Left colon (tissue), 2 donors: ENCODE measurements at regions not wholly inside any gene's neighbourhood (a gene's known extent, or its start where the extent isn't known, plus 50 kb on each side); places are given as distances from the start of the nearest gene placed in this dataset.

Experiments used
- ATAC-seq: fragments of 200-7000 bp; cut with Tn5 transposase; one replicate; pipeline ENCODE4 v1.9.1; 2020; ENCODE audit warnings: mild to moderate bottlenecking, moderate library complexity
- DNase-seq, 2 donors: peaks; one replicate each; pipeline ENCODE4 v3.0.0-alpha.2; 2020
- intact Hi-C, 2 donors: fragments of 100-400 bp; cut with DNase I in 1 of 2; cut with micrococcal nuclease in 1 of 2; formaldehyde crosslinking; loops; one replicate each; pipeline versions ENCODE4 v1.11.2 to v1.14.0; 2022; cut with DNase I, micrococcal nuclease
- donor health status: DM: no; HTN: no; CAD: no.
- donor health status: DM: yes; HTN: yes; CAD: no.

DNA sequence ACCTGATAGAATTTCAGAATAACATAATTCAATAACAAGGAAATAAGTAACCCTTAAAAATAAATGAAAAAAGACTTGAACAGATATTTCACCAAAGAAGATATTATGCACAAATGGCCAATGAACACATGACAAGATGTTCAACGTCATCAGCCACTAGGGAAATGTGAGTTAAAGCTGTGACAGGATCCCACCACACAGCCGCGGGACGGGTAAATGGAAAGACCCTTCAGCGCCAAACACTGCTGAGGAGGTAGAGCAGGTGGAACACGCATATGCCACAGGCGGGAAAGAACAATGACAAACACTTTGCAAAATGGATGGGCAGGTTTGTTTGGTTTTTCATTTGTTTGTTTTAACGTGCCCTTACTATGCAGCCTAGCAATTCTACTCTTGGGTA is 86.1 kb upstream of the RNF32 start:
- intact Hi-C loops = no loop called here
- DNase-seq (no peak), ATAC-seq (no peak)

DNA sequence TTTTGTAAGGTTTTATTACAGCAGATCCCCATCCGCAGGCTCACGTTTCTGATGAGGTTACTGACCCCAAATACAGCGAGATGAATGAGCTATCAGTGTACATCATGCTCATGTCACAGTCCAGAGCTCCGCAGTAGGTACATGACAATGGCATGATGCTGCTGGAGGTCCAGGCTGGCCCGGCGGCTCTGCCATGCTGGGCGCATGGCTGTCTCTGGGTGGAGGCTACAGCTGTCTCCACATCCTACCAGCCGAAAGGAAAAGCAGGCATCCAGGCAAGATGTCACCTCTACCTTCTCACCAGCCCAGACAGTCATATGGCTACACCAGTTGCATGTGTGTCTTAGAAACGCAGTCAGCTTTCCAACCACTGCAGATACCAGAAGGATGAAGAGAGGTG is 90.9 kb upstream of the RNF32 start:
- DNase-seq = no peak
- no peak for ATAC-seq
- intact Hi-C loops = no loop called here

DNA sequence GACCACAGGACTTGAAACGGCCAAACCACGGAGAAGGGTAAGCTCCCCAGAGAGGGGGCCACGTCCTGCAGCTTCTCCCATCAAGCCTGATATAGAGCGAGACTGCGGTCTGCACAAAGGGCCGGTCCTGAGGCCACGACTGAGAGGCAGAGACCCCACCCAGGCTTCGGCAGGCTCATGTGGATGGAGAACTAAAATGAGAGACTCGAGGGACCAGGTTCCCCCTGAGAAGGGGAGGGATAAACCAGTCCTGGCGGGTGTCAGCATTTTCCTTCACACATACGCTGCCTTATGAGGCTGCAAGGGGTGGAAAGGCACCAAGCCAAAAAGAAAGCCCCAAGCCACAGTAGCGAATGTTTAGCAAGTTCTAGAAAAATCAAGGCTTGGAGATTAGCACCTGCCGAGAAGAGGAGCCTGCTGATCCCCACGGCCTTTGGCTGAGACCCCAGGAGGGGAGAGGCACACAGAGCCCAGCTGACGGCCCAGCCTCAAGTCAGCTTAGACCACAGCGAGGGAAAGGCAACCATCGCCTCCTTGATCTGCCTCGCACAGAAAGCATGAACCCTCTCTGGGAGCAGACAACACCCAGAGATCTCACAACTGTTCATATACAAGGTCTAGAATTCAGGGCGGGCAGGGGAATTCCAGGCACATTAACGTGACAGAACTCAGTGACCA is 92.6 kb upstream of the RNF32 start:
- no peak for DNase-seq
- ATAC-seq = no peak
- intact Hi-C loops = no loop called here

DNA sequence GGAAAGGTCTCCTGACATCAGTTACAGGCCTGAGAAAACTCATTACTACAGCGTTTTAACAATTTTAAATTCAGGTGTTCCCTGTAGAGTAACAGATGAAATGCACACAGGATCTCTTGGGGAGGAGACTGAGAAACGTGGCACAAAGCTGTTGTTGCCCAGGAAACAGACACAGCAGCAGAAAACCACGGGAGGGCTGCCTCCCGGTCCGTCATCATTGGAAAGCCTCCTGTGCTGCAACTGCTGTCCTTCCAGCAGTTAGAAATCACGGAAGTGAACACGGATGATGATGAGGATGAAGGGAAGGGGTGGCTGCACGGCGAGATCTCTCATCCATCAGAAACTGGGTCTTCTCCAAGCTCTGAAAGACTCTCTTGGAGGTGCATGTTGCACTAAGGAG is 94.6 kb upstream of the RNF32 start:
- intact Hi-C loops = no loop called here
- DNase-seq (no peak), ATAC-seq (no peak)

DNA sequence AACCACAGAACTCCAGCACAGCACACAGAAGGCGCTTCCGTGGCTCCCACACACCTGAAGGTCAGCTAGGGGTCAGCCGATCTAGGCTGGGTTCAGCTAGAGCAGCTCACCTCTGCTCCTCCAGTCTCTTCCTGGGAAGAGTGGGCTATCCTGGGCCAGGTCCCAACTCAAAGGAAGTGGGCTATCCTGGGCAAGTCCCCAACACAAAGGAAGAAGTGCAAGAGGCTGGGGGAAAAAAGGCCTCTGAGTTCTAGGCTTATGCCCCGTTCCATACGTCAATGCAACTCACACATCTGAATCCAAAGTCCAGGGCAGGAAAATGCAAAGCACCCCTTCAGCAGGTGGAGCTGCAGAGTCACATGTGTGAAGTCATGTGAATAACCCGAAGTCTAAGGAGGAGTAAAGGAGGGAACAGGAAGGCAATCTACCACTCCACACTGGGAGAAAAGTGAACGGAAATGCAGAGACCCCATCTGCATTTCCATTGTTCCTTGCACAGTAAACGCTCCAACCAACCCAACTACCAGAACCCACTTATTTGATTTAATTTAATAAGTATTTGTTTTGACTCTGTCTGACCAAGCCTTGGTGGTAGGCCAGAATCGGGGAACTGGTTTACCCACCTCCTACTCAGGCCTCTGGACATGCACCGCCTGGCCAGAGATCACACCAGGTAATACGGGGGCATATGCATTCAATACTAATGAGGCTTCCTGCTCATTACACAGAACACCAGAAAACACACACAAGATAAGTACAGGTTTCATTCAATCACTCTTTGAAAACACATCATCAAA is 95.5 kb upstream of the RNF32 start:
- intact Hi-C loops = no loop called here
- ATAC-seq (peak; percentile 99), DNase-seq (peak; percentile 55 to 58)

DNA sequence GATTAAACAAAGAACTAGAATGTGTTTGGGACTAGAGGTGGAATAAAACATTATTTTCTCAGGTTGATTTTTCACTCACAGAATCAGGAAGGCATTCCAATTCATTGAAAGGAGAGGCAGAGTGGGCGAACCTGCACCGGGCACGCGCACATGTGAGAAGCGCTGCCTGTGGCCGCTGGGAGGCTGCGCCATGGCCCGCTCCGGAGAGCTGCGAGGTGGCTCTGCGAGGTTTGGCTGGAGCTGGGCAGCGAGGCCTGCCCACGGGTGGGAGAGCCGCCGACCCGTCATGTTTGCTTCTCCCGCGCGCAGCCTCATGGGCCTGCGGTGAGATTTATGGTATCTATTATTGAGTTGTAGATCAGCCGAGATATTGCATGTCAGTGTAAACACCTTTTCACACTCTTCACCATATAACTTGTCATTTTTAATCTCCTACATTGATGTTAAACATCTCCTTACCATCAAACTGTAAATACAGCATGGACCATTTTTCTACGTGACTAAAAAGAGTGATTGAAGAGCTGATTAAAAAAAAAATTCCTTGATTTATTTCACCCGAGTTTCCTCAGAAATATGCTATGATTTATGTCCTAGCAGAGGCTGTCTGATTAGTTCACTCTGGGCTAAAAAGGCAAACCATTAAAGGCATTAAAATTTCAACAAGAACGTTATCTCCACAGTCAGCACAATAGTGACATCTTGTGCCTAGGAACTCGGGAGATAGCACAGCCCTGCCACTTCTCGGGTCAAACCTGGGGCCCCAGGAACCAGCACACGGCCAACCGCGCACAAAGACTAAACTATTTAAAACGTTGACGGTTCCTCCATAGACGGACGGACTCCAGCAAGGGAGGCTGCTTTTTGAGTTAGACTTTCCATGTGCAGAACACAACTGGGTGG is 96.6 kb upstream of the RNF32 start:
- DNase-seq (no peak), ATAC-seq (no peak)
- intact Hi-C loops = no loop called here

DNA sequence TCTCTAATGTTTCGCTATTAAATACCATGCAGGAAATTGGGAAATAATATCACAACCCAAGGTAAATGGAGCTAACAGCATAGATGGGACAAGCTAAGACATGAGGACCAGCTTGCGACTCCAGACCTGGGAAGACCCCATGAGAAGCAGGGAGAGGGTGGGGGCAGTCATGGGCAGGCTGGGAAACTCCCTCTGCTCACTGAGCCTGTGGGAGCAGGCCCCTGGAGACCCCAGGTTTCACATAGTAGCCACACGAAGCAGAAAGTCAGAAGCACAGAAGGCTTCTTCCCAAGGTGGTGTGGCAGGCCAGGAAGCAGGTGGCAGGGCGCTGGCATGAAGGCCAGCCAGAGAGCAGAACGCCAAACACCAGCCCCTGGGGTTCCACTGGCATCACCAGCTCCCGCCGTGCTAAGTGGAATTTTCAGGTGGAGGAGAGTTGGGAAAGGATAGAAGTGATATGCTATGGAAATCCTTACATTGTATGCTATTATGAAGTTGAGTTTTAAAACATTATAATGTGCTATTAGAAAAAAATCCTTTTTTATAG is 99.9 kb upstream of the RNF32 start:
- DNase-seq (no peak), ATAC-seq (no peak)
- intact Hi-C loops = no loop called here

DNA sequence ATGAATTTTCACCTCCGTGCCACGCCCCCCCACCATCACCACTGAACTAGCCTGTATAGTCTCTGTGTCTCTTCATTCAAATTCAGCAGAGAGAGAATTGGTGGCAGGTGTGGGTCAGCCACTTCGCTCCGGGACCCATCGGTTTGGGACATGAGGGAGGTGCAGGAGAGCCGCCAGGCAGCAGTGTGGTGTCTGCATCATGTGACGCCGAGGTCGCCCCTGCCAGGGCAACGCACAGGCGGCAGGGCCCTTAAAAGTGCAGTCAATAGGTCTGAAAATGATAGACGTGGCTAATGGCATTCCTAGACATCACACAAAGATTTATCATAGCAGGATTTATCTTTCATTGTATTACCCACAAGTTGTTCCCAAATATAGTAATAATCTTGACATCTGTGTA is 100.6 kb upstream of the RNF32 start:
- intact Hi-C loops = no loop called here
- ATAC-seq (no peak), DNase-seq (no peak)

DNA sequence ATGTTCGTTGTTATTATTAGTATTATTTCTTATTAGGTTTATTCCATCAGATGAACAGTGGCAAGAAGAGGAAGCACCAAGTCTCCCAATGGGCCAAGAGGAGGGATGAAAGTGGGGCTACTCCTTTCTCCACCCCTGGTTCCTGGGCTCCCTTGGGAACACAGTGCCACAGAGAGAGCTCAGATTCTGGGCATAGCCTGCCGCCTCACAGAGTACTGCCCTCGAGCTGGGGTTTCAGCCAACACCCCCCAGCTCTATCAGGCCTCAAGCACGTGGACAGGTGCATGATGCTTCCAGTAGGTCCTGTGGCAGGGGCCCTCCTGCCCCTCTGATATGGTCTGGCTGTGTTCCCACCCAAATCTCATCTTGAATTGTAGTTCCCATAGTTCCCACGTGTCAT is 103.6 kb upstream of the RNF32 start:
- no peak for ATAC-seq
- DNase-seq = no peak
- intact Hi-C loops = no loop called here

DNA sequence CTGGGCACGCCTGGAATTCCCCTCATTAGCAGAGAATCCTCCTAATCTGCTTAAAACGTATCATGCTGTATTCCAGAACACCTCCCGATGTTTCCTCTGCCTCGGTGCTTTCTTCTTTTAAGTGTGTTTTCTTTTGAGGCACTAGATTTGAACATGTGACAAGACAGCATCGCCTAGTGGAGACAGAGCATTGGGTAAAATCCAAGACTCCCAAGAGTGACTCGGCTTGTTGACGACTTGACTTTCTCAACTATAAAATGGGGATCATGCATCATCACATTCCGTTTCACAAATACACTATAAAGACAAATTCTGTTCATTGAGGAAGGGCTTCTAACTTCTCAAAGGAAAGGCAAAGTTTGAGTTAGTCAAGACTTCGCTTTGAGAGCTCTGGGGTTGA is 105.6 kb upstream of the RNF32 start:
- no peak for DNase-seq
- intact Hi-C loops = no loop called here
- ATAC-seq = no peak

DNA sequence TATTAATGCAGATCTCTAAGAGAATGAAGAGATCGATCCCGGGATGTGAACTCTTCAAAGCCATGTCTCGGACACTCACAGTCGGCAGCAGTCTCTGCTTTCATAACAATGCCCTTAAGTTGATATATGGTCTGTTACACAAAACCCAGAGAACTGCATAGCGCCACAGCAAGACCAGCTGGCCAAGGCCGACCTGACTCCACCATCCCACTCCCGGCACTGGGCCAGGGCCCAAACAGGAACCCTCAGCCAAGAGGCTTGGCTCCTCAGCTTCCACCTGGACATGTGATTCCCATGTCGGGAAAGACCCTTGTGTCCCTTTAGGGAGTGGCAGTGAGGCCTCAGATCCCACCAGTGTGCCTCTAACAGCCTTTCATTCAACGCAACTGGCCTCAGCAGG is 106.6 kb upstream of the RNF32 start:
- DNase-seq (no peak), ATAC-seq (no peak)
- intact Hi-C loops = no loop called here

DNA sequence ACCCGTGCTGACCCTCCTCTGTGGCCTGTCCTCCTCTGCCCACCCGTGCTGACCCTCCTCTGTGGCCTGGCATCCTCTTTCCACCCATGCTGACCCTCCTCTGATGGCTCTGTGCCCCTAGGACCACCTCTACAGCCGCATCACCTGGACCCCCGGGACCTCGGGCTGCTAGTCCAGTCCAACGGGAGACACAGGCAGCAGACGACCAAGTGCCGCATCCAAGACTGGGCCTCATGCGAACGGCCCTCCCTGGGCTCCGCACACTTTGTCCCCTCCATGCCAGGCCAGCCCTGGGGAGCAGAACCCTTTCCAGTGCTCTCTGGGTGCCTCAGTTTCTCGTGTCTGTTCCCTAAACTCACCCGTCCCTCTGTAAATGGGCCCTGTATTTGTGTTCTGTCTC is 107.2 kb upstream of the RNF32 start:
- ATAC-seq (no peak), DNase-seq (no peak)
- intact Hi-C loops = no loop called here

DNA sequence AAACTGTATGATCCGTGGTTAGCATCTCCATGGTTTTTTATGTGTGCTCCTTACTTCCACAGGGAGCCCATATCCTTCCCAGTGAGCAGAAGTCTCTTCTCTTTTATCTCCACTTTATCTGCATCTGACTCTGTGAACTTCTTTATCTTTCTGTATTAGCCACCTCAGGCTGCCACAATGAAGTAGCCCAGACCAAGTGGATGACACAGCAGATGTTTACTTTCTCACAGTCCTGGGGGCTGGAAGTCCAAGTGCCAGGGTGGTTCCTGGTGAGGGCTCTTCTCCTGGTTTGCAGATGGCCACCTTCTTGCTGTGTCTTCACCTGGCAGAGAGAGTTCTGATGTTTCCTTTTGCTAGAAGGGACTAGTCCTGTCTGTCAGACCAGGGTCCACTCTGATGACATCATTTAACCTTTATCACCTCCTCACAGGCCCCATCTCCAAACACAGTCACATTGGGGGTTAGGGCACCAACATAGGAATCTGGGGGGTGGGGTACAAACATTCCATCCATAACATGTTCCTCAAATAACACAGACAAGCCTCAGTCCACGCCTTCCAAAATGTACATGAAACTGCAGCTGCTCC is 108.5 kb upstream of the RNF32 start:
- DNase-seq (no peak), ATAC-seq (no peak)
- intact Hi-C loops = no loop called here

DNA sequence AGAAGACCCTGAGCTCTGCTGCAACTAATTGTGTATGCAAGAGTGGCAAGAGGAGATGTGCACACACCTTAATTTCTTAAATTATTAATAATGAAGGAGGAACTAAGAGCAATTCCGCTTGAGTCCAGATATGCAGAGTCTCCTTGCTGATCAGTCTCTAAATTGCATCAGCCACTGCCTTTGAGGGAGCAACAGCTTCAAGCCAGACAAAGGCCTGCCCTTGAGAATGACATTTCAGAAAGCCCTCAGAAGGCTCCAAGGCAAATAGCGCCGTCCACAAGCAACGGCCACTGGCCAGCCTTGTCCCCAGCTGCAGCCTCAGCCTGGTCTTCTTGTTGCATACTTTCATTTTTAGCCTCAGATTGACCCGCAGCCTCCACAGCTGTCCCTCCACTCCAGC is 110.6 kb upstream of the RNF32 start:
- no peak for ATAC-seq
- DNase-seq = no peak
- intact Hi-C loops = no loop called here

DNA sequence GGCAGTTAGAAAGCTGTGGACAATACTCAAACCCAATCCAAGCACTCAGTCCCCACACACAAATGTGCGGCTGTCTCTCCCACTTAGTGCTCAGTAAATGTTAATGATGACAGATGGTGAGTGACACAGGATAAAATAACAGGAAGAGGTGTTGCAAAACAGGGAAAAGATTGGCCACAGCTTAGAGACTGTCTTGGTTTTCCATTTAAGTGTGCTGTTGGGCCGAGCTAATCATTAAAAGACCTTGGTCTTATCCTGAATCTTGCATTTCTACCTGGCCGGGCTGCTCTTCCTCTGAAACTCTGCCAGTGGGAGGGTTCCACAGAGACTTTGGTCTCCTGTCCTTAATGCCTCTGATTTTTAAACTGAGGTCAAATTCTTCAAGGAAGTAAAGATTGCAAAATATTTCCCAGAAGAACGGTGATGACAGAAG is 113.1 kb upstream of the RNF32 start:
- intact Hi-C loops = no loop called here
- ATAC-seq (peak; percentile 96), DNase-seq (peak; percentile 51 to 64)

DNA sequence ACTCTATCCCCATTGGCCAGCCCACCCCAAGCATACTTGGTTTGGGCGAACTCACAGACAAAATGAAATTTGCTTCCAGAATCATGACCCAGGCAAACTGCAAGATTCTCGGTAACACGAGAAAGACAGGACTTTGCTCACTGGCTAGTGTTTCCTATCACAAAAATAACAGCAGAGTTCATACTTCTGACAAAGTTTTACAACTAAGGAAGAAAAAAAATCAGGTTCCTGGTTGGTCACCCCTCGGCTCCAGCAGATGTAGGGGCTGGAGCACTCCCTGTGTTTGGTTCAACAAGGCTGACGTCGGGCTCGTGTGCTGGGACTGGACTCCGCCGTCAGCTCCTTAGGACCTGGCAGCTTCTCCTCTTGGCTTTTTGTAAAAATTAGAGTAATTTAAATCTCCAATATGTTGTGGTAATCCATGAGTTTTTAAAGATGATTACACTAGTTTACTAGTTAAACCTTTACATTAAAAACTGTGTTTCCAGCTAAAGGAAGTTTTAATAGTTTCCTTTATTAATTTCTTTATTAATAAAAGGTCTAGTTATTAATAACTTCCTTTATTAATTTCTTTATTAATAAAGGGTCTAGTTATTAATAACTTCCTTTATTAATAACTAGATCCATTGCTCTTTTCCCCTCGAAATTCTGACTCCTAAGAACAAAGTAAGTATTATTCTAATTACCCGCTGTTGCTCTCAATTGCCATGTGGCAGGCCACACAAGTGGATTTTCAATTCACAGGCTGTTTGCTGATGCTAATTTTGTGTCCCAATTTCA is 115.6 kb upstream of the RNF32 start:
- no peak for DNase-seq
- intact Hi-C loops = no loop called here

DNA sequence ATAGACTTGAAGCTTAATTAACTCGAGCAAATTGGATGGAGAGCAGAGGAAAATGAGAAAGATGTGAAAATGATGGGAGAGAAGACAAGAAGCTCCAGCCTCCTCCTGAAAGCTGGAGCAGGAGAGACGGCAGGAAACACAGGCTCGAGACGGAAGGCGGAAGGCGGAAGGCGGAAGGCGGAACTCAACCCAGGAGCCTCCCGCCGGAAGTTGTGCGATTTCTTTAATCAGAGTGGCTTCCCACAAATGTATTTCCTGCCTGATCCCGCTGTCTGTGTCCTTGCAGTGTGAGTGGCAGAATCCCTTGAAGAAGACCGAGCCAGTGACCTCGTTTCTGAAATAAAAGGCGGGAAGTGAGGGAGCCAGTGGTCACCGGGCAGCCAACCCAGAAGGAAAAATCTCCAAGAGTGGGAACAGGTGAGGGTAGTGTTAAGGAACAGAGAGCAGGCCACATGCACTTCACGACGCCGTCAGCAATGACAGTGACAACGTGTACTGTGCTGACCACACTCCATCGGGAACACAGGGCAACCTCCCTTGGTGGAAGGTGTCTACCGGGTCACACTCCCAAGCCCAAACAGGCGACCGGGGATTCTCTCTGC is 117.0 kb upstream of the RNF32 start:
- intact Hi-C loops = no loop called here
- ATAC-seq = no peak
- DNase-seq = no peak

More for the DNA sequence above, 115.6 kb upstream of the RNF32 start:
- no peak for ATAC-seq

DNA sequence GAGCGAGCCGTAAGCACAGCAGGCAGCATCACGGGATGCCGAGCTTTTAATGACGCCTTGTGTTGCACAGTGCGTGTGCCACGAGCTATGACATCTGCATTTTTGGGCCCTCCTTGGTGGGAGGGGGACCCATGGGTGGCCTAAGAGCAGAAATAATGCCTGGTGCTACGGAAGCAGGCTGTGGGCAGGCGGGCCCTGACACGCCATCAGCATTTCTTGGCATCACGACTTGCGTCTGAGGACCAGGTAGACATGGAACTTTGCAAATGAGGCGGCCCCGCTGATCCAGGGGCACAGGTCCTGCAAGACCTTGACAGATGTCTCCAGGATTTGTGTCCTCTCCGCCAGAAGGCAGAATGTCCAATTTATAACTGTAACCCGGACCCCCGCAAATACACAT is 117.8 kb upstream of the RNF32 start:
- intact Hi-C loops = no loop called here
- no peak for ATAC-seq
- DNase-seq = no peak
